WTC11 (cell line): ENCODE measurements at regions not wholly inside any gene's neighbourhood (a gene's known extent, or its start where the extent isn't known, plus 50 kb on each side); places are given as distances from the start of the nearest gene placed in this dataset.

Source experiments
- ATAC-seq: fragments of 200-7000 bp; cut with Tn5 transposase; 2 replicates; pipeline ENCODE4 v1.10.0; 2021; ENCODE audit warnings: mild to moderate bottlenecking, moderate library complexity
- CTCF ChIA-PET: fragments of 300-600 bp; sonication (Branson Sonifier 250); formaldehyde crosslinking; loops from one replicate; lab custom pipeline; 2021; ENCODE audit warnings: antibody characterized with exemption; lab: Charles Lee
- POLR2A ChIA-PET: fragments of 350-600 bp; sonication (Branson Sonifier 250); formaldehyde crosslinking; loops from one replicate; lab custom pipeline; 2021; ENCODE audit warnings: antibody characterized with exemption; lab: Charles Lee
- DNase-seq: peaks from one replicate; pipeline ENCODE4 v3.0.0; 2021; ENCODE audit warnings: low spot score
- H3K27ac Mint-ChIP-seq: 2 replicates; pipeline ENCODE4 v1.8.0; 2021; ENCODE audit warnings: mixed read lengths
- H3K27me3 Mint-ChIP-seq: 2 replicates; pipeline ENCODE4 v1.8.0; 2021; ENCODE audit warnings: low read depth, mild to moderate bottlenecking, moderate library complexity, mixed read lengths
- H3K36me3 Mint-ChIP-seq: 2 replicates; pipeline ENCODE4 v1.8.0; 2021; ENCODE audit warnings: mixed read lengths
- H3K4me1 Mint-ChIP-seq: 2 replicates; pipeline ENCODE4 v1.8.0; 2022; ENCODE audit warnings: mixed read lengths
- H3K4me3 Mint-ChIP-seq: 2 replicates; pipeline ENCODE4 v1.8.0; 2021; ENCODE audit warnings: mild to moderate bottlenecking, moderate library complexity, mixed read lengths
- H3K9me3 Mint-ChIP-seq: 2 replicates; pipeline ENCODE4 v1.8.0; 2021; ENCODE audit warnings: mixed read lengths
- CBFB ChIP-seq: sonication (generic); formaldehyde crosslinking; IDR thresholded peaks from 2 replicates; pipeline ENCODE4 v1.8.1; 2022; ENCODE audit warnings: mild to moderate bottlenecking, low read depth, missing genetic modification reagents
- CREM ChIP-seq: sonication (generic); formaldehyde crosslinking; IDR thresholded peaks from 2 replicates; pipeline ENCODE4 v1.8.1; 2022; ENCODE audit warnings: mild to moderate bottlenecking, missing genetic modification reagents, moderate library complexity
- ELF4 ChIP-seq: sonication (generic); formaldehyde crosslinking; IDR thresholded peaks from 2 replicates; pipeline ENCODE4 v1.8.1; 2022; ENCODE audit warnings: low read depth, mild to moderate bottlenecking, moderate library complexity, missing genetic modification reagents
- HMGA2 ChIP-seq: fragments of 250-450 bp; sonication (Bioruptor Pico); IDR thresholded peaks from 2 replicates; pipeline ENCODE4 v1.4.0; 2021; ENCODE audit warnings: mild to moderate bottlenecking, moderate library complexity
- JUN ChIP-seq: sonication (generic); formaldehyde crosslinking; IDR thresholded peaks from 2 replicates; pipeline ENCODE4 v1.8.0; 2023; ENCODE audit warnings: mild to moderate bottlenecking, missing genetic modification reagents
- NFE2L1 ChIP-seq: sonication (generic); formaldehyde crosslinking; IDR thresholded peaks from 2 replicates; pipeline ENCODE4 v1.8.1; 2023; ENCODE audit warnings: missing genetic modification reagents
- NR1H2 ChIP-seq: sonication (generic); formaldehyde crosslinking; IDR thresholded peaks from 2 replicates; pipeline ENCODE4 v1.9.0; 2021; ENCODE audit warnings: mild to moderate bottlenecking, moderate library complexity, missing genetic modification reagents
- TEAD1 ChIP-seq: sonication (generic); formaldehyde crosslinking; IDR thresholded peaks from 2 replicates; pipeline ENCODE4 v1.8.0; 2022; ENCODE audit warnings: mild to moderate bottlenecking, missing genetic modification reagents
- TP53 ChIP-seq: sonication (generic); formaldehyde crosslinking; IDR thresholded peaks from 2 replicates; pipeline ENCODE4 v1.8.1; 2023; ENCODE audit warnings: mild to moderate bottlenecking, missing genetic modification reagents
- ZBTB21 ChIP-seq: sonication (generic); formaldehyde crosslinking; IDR thresholded peaks from 2 replicates; pipeline ENCODE4 v1.8.1; 2023; ENCODE audit warnings: mild to moderate bottlenecking, missing genetic modification reagents, borderline replicate concordance
- ZNF232 ChIP-seq: sonication (generic); formaldehyde crosslinking; IDR thresholded peaks from 2 replicates; pipeline ENCODE4 v1.8.0; 2022; ENCODE audit warnings: mild to moderate bottlenecking, missing genetic modification reagents
- ZNF317 ChIP-seq: sonication (generic); formaldehyde crosslinking; IDR thresholded peaks from 2 replicates; pipeline ENCODE4 v1.8.1; 2023; ENCODE audit warnings: low read depth, mild to moderate bottlenecking, moderate library complexity, missing genetic modification reagents, borderline replicate concordance
- TF ChIP-seq, protein P1 (sequence below): sonication (generic); formaldehyde crosslinking; IDR thresholded peaks from 2 replicates; pipeline ENCODE4 v1.8.0; 2022; ENCODE audit warnings: mild to moderate bottlenecking, missing genetic modification reagents
- TF ChIP-seq, protein P2 (sequence below): fragments of 250-450 bp; sonication (Bioruptor Pico); IDR thresholded peaks from 2 replicates; pipeline ENCODE4 v1.9.0; 2021; ENCODE audit warnings: mild to moderate bottlenecking, borderline replicate concordance
- TF ChIP-seq, protein P3 (sequence below): sonication (generic); formaldehyde crosslinking; IDR thresholded peaks from 2 replicates; pipeline ENCODE4 v1.8.1; 2022; ENCODE audit warnings: missing genetic modification reagents, borderline replicate concordance
- TF ChIP-seq, protein P4 (sequence below): sonication (generic); formaldehyde crosslinking; IDR thresholded peaks from 2 replicates; pipeline ENCODE4 v1.8.0; 2023; ENCODE audit warnings: missing genetic modification reagents
- TF ChIP-seq, protein P5 (sequence below): sonication (generic); formaldehyde crosslinking; IDR thresholded peaks from 2 replicates; pipeline ENCODE4 v1.8.1; 2022; ENCODE audit warnings: mild to moderate bottlenecking, moderate library complexity, missing genetic modification reagents
- TF ChIP-seq, protein P6 (sequence below): sonication (generic); formaldehyde crosslinking; IDR thresholded peaks from 2 replicates; pipeline ENCODE4 v1.8.1; 2023; ENCODE audit warnings: mild to moderate bottlenecking, missing genetic modification reagents, moderate library complexity

DNA sequence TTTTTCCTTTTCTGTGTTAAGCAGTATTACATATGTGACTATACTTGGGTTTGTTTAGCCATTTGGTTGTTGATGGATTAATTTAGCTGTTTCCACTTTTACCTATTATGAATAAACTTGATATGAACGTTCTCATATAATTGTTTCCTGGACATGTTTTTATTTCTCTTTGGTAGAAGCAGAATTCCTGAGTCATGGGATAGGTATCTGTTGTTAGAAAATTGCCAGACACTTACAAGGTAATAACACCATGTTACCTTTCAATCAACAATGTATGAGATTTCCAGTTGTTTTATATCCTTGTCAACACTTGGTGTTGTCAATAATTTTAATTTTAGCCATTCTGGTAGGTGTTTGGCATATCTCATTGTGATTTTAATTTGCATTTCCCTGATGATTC is 475.4 kb downstream of the IGSF11 start:
- DNase-seq (no peak), ATAC-seq (no peak)
- H3K27me3 Mint-ChIP-seq: no peaks in the 10 kb centered on the region
- no peaks in the 10 kb centered on the region for H3K9me3 Mint-ChIP-seq
- TF ChIP-seq, protein P1, sequence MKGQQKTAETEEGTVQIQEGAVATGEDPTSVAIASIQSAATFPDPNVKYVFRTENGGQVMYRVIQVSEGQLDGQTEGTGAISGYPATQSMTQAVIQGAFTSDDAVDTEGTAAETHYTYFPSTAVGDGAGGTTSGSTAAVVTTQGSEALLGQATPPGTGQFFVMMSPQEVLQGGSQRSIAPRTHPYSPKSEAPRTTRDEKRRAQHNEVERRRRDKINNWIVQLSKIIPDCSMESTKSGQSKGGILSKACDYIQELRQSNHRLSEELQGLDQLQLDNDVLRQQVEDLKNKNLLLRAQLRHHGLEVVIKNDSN (CRISPR knock-in tag): no peak
- TF ChIP-seq, protein P2, sequence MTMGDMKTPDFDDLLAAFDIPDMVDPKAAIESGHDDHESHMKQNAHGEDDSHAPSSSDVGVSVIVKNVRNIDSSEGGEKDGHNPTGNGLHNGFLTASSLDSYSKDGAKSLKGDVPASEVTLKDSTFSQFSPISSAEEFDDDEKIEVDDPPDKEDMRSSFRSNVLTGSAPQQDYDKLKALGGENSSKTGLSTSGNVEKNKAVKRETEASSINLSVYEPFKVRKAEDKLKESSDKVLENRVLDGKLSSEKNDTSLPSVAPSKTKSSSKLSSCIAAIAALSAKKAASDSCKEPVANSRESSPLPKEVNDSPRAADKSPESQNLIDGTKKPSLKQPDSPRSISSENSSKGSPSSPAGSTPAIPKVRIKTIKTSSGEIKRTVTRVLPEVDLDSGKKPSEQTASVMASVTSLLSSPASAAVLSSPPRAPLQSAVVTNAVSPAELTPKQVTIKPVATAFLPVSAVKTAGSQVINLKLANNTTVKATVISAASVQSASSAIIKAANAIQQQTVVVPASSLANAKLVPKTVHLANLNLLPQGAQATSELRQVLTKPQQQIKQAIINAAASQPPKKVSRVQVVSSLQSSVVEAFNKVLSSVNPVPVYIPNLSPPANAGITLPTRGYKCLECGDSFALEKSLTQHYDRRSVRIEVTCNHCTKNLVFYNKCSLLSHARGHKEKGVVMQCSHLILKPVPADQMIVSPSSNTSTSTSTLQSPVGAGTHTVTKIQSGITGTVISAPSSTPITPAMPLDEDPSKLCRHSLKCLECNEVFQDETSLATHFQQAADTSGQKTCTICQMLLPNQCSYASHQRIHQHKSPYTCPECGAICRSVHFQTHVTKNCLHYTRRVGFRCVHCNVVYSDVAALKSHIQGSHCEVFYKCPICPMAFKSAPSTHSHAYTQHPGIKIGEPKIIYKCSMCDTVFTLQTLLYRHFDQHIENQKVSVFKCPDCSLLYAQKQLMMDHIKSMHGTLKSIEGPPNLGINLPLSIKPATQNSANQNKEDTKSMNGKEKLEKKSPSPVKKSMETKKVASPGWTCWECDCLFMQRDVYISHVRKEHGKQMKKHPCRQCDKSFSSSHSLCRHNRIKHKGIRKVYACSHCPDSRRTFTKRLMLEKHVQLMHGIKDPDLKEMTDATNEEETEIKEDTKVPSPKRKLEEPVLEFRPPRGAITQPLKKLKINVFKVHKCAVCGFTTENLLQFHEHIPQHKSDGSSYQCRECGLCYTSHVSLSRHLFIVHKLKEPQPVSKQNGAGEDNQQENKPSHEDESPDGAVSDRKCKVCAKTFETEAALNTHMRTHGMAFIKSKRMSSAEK (CRISPR knock-in tag): no peak
- TF ChIP-seq, protein P3, sequence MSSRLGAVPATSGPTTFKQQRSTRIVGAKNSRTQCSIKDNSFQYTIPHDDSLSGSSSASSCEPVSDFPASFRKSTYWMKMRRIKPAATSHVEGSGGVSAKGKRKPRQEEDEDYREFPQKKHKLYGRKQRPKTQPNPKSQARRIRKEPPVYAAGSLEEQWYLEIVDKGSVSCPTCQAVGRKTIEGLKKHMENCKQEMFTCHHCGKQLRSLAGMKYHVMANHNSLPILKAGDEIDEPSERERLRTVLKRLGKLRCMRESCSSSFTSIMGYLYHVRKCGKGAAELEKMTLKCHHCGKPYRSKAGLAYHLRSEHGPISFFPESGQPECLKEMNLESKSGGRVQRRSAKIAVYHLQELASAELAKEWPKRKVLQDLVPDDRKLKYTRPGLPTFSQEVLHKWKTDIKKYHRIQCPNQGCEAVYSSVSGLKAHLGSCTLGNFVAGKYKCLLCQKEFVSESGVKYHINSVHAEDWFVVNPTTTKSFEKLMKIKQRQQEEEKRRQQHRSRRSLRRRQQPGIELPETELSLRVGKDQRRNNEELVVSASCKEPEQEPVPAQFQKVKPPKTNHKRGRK (CRISPR knock-in tag): no peak
- no peak for TF ChIP-seq ZBTB21 (CRISPR knock-in tag)
- TF ChIP-seq, protein P4, sequence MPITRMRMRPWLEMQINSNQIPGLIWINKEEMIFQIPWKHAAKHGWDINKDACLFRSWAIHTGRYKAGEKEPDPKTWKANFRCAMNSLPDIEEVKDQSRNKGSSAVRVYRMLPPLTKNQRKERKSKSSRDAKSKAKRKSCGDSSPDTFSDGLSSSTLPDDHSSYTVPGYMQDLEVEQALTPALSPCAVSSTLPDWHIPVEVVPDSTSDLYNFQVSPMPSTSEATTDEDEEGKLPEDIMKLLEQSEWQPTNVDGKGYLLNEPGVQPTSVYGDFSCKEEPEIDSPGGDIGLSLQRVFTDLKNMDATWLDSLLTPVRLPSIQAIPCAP (CRISPR knock-in tag): no peak
- TF ChIP-seq CREM (CRISPR knock-in tag): no peak
- no peak for TF ChIP-seq ZNF232 (CRISPR knock-in tag)
- TF ChIP-seq CBFB (CRISPR knock-in tag): no peak
- no peak for TF ChIP-seq NFE2L1 (CRISPR knock-in tag)
- TF ChIP-seq TEAD1 (CRISPR knock-in tag): no peak
- TF ChIP-seq, protein P5, sequence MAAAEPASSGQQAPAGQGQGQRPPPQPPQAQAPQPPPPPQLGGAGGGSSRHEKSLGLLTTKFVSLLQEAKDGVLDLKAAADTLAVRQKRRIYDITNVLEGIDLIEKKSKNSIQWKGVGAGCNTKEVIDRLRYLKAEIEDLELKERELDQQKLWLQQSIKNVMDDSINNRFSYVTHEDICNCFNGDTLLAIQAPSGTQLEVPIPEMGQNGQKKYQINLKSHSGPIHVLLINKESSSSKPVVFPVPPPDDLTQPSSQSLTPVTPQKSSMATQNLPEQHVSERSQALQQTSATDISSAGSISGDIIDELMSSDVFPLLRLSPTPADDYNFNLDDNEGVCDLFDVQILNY (CRISPR knock-in tag): no peak
- TF ChIP-seq JUN (CRISPR knock-in tag): no peak
- TF ChIP-seq HMGA2: no peak
- no peak for TF ChIP-seq NR1H2 (CRISPR knock-in tag)
- no peak overlapping the region for H3K4me3 Mint-ChIP-seq
- no peak overlapping the region for H3K27ac Mint-ChIP-seq
- ChIA-PET CTCF (no interaction called here), POLR2A (no interaction called here)
- no peaks in the 10 kb centered on the region for H3K4me1 Mint-ChIP-seq
- H3K36me3 Mint-ChIP-seq: no peaks in the 10 kb centered on the region

DNA sequence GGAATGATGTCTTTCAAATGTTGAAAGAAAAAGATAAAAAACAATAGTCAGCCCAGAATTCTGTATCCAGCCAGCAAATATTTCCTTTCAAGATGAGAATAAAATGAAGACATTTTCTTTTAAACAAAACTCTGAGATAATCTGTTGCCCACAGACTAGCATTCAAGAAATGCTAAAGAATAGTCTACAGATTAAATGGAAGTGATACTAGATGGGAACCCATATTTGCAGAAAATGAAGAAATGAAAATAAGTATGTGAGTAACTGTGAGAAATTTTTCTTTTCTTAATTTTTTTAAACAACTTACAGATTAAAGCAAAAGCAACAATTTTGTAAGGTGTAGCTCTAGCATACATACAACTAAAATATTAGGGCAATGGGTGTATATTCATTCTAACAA is 469.8 kb downstream of the IGSF11 start:
- POLR2A ChIA-PET: no interaction called here
- Mint-ChIP-seq H3K4me3 (no peak overlapping the region), H3K36me3 (peaks cover 9% of the 10 kb centered on the region), H3K27me3 (no peaks in the 10 kb centered on the region; the same call in 1 of the 2 replicates), H3K4me1 (no peaks in the 10 kb centered on the region), H3K9me3 (peaks cover 30% of the 10 kb centered on the region), H3K27ac (no peak overlapping the region)
- no peak for TF ChIP-seq TP53 (CRISPR knock-in tag)
- DNase-seq: no peak
- no peak for ATAC-seq
- CTCF ChIA-PET: no interaction called here

DNA sequence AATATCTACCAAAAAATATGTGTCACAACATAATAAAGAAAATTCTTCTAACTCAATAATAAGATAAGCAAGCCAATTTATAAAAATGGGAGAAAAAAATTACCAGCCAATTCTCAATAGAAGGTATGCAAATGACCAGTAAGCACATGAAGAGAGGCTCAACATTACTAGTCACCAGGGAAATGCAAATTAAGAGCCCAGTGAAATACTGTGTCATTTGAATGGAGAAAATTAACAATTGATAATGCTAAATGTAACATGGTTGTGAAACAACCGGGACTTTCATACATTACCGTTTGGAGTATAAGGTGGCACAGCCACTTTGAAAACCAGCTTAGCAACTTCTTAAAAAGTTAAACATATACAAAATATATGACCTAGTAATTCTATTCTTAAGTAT is 460.7 kb downstream of the IGSF11 start:
- POLR2A ChIA-PET: no interaction called here
- CTCF ChIA-PET: no interaction called here
- Mint-ChIP-seq H3K4me3 (no peak overlapping the region), H3K4me1 (peaks cover 18% of the 10 kb centered on the region), H3K36me3 (peaks cover 26% of the 10 kb centered on the region), H3K27me3 (no peaks in the 10 kb centered on the region), H3K9me3 (peaks cover 34% of the 10 kb centered on the region), H3K27ac (no peak overlapping the region)
- no peak for TF ChIP-seq ELF4 (CRISPR knock-in tag)
- TF ChIP-seq CBFB (CRISPR knock-in tag): no peak
- TF ChIP-seq, protein P6, sequence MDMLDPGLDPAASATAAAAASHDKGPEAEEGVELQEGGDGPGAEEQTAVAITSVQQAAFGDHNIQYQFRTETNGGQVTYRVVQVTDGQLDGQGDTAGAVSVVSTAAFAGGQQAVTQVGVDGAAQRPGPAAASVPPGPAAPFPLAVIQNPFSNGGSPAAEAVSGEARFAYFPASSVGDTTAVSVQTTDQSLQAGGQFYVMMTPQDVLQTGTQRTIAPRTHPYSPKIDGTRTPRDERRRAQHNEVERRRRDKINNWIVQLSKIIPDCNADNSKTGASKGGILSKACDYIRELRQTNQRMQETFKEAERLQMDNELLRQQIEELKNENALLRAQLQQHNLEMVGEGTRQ (CRISPR knock-in tag): no peak
- no peak for TF ChIP-seq ZNF317 (CRISPR knock-in tag)
- no peak for TF ChIP-seq JUN (CRISPR knock-in tag)
- DNase-seq: no peak
- ATAC-seq: no peak
